HL-60 (cell line): ENCODE measurements at regions not wholly inside any gene's neighbourhood (a gene's known extent, or its start where the extent isn't known, plus 50 kb on each side); places are given as distances from the start of the nearest gene placed in this dataset.

ENCODE experiments used
- POLR2AphosphoS5 ChIP-seq: IDR thresholded peaks from 2 replicates; pipeline ENCODE4 v1.6.1; 2012; ENCODE audit warnings: low read depth
- SPI1 ChIP-seq: IDR thresholded peaks from 2 replicates; pipeline ENCODE4 v1.6.1; 2012; ENCODE audit warnings: low read depth, mild to moderate bottlenecking, borderline replicate concordance
- TF ChIP-seq, protein P1 (sequence below): IDR thresholded peaks from one replicate; pipeline ENCODE4 v1.5.1; 2011; ENCODE audit warnings: low read length, control low read depth, inconsistent platforms; ENCODE audit not compliant: insufficient read depth
- TF ChIP-seq, protein P2 (sequence below): IDR thresholded peaks from 2 replicates; pipeline ENCODE4 v1.6.1; 2012; ENCODE audit warnings: low read depth; ENCODE audit not compliant: insufficient replicate concordance

DNA sequence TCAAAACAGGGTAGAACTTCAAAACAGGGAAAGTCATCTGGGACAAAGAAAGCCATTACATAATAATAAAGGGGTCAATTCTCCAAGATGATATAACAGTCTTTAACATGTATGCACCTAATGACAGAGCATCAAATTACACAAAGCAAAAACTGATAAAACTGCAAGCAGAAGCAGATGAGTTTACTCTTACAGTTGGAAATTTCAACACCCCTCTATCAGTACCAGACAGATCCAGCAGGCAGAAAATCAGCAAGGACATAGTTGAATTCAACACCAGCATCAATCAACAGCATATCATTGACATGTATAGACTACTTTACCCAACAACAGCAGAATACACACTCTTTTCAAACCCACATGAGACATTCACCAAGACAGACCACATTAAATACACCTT, 233.0 kb upstream of the NEBL start:
- TF ChIP-seq, protein P1, sequence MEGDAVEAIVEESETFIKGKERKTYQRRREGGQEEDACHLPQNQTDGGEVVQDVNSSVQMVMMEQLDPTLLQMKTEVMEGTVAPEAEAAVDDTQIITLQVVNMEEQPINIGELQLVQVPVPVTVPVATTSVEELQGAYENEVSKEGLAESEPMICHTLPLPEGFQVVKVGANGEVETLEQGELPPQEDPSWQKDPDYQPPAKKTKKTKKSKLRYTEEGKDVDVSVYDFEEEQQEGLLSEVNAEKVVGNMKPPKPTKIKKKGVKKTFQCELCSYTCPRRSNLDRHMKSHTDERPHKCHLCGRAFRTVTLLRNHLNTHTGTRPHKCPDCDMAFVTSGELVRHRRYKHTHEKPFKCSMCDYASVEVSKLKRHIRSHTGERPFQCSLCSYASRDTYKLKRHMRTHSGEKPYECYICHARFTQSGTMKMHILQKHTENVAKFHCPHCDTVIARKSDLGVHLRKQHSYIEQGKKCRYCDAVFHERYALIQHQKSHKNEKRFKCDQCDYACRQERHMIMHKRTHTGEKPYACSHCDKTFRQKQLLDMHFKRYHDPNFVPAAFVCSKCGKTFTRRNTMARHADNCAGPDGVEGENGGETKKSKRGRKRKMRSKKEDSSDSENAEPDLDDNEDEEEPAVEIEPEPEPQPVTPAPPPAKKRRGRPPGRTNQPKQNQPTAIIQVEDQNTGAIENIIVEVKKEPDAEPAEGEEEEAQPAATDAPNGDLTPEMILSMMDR = no peak
- TF ChIP-seq POLR2AphosphoS5 = no peak
- TF ChIP-seq, protein P2, sequence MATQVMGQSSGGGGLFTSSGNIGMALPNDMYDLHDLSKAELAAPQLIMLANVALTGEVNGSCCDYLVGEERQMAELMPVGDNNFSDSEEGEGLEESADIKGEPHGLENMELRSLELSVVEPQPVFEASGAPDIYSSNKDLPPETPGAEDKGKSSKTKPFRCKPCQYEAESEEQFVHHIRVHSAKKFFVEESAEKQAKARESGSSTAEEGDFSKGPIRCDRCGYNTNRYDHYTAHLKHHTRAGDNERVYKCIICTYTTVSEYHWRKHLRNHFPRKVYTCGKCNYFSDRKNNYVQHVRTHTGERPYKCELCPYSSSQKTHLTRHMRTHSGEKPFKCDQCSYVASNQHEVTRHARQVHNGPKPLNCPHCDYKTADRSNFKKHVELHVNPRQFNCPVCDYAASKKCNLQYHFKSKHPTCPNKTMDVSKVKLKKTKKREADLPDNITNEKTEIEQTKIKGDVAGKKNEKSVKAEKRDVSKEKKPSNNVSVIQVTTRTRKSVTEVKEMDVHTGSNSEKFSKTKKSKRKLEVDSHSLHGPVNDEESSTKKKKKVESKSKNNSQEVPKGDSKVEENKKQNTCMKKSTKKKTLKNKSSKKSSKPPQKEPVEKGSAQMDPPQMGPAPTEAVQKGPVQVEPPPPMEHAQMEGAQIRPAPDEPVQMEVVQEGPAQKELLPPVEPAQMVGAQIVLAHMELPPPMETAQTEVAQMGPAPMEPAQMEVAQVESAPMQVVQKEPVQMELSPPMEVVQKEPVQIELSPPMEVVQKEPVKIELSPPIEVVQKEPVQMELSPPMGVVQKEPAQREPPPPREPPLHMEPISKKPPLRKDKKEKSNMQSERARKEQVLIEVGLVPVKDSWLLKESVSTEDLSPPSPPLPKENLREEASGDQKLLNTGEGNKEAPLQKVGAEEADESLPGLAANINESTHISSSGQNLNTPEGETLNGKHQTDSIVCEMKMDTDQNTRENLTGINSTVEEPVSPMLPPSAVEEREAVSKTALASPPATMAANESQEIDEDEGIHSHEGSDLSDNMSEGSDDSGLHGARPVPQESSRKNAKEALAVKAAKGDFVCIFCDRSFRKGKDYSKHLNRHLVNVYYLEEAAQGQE = no peak
- TF ChIP-seq SPI1 = no peak
